GM04503 (cell line): ENCODE measurements at regions not wholly inside any gene's neighbourhood (a gene's known extent, or its start where the extent isn't known, plus 50 kb on each side); places are given as distances from the start of the nearest gene placed in this dataset.
"Not testable (repeated sequence)": the region's sequence is repeated elsewhere in the genome, so short reads cannot be mapped to it uniquely, and the experiment has no call there.

Experiments used
- DNase-seq: peaks from one replicate; pipeline ENCODE4 v3.0.0-alpha.2; 2012; ENCODE audit warnings: low read depth

GRCh38 chr9:65418966-65419365 is 134.0 kb upstream of the FOXD4L5 start:
- not testable (repeated sequence) for DNase-seq

DNA sequence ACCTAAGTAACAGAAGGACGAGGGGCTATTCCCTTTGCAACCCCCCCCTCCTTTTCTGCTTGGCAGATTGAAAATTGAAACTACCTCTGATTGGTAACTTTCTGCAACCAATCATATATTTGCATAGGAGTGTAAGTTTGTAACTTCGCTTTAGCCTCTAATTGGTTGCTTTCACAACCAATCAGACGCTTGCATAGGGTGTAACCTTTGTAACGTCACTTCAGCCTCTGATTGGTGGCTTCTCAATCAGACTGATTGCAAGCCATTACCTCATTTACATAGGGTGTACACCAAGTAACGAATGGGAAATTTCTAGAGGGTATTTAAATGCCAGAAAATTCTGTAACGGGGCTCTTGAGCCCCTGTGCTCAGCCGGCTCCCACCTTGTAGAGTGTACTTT is 131.9 kb upstream of the FOXD4L5 start:
- not testable (repeated sequence) for DNase-seq

DNA sequence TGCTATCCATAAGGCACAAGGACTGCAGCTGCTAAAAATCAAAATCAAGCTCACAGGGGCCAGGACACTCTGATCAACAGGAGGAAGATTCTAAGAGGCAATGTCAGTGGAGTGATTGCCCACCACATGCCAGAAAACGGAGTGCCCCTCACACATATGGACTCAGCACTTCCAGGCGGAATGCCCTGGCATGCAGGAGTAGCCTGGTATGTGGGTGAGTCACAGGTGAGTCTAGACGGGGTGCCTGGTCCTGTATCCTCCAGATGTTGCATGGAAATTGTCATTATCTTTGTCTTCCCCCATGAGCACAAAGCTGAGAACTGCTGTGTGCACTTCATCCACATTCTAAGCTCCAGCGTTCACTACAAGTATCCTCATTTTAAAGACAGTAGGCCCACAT is 129.2 kb upstream of the FOXD4L5 start:
- DNase-seq = not testable (repeated sequence)

GRCh38 chr9:65413371-65413770 is 128.4 kb upstream of the FOXD4L5 start:
- not testable (repeated sequence) for DNase-seq

GRCh38 chr9:65411901-65412300 is 126.9 kb upstream of the FOXD4L5 start:
- no peak for DNase-seq

DNA sequence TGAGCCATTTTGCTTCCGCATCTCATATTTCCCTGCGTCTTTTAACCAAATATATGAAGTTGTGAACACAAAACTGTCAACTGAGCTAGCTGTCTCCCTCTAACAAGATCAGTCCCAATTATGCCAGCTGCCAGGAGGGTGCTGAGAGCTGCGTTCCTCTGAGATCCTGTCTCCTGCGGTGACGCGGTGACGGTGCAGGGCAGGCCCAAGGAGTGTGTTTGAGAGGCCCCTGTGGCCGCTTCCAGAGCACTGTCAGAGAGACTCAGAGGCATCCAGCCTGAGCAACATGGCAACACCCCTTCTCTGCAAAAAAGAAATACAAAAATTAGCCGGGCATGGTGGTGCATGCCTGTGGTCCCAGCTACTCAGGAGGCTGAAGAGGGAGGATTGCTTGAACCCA is 126.3 kb upstream of the FOXD4L5 start:
- no peak for DNase-seq

GRCh38 chr9:65410926-65411325 is 125.9 kb upstream of the FOXD4L5 start:
- DNase-seq = no peak

GRCh38 chr9:65409471-65409980 is 124.5 kb upstream of the FOXD4L5 start:
- DNase-seq = no peak

DNA sequence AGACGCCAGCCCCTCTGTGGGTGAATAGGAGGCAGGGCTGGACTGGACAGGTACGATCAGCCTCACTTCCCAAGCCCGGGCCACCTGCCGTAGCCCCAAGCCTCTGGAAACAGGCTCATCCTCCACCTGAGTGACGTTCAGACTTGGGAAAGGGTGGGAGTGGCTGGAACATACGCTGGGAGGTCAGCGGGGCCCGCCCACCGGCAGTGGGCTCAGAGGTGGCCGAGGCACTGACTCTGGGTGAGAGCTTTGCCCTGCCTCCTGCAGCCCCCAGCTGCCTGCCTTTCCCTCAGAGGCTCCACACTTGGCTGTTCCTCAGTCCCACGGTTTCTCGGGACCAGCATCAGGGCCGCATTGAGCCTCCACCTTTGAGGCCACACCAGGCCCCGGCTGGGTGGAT is 123.8 kb upstream of the FOXD4L5 start:
- not testable (repeated sequence) for DNase-seq

DNA sequence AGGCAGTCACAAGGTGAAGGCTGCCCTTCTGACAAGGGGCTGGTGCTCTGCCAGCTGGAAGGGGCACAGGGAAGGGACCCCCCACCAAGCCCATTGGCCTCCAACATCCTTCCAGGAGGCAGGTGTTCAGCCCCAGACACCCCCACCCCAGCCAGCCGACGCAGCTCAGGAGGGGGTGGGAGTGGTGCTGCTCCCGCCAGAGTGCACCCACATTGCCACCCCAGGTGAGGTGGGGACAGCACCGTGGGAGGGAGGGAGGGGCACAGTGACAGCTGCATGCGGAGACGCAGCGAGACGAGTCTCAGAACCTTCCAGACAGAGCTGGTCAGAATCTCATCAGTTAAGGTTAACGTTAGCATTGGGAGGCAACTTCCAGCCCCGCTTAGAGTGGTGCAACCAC is 121.6 kb upstream of the FOXD4L5 start:
- DNase-seq = not testable (repeated sequence)

- DNase-seq = not testable (repeated sequence)
Measured at GRCh38 chr9:65405766-65406165, 120.8 kb upstream of the FOXD4L5 start.

DNA sequence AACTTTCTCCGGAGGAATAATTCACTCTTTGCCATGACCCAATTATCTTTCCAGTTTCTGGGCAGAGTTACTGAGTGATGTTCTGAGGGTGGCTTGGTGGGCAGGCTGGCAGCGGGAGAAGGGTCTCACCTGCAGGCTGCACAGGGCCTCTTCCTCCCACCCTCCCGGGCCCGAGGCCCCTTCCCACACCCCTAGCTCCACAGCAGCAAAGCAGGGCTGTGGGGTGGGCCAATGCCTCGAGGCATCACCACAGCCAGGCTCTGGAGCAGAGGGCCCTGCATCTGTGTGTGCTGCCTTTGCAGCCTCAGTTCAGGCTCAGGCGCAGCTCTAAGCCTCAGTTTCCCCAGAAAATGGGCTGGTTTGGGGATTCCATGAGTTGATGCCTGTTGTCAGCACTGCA is 120.2 kb upstream of the FOXD4L5 start:
- DNase-seq = no peak

GRCh38 chr9:65404232-65405006 is 119.4 kb upstream of the FOXD4L5 start:
- DNase-seq = no peak

DNA sequence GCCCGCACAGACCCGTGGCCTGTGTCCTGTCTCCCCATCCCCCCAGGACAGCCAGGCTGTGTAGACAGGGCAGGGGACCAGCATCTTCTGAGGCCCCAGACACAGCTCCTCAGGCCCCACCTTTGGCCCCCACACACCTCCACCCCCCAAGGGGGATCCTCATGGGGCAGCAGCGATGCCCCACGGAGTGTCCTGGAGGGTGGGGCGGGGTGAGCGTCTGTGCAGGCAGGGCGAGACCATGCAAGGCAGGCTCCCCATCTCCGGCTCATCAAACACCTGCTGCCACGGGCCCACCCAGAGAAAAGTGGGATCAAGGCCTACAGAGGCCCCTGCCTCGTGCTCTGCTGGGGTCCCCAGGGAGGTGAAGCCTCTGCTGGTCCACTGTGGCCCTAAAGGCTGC is 118.7 kb upstream of the FOXD4L5 start:
- no peak for DNase-seq

- not testable (repeated sequence) for DNase-seq
Measured at GRCh38 chr9:65403072-65403471, 118.1 kb upstream of the FOXD4L5 start.

- not testable (repeated sequence) for DNase-seq
Measured at GRCh38 chr9:65402206-65402870, 117.3 kb upstream of the FOXD4L5 start.

GRCh38 chr9:65401456-65402045 is 116.5 kb upstream of the FOXD4L5 start:
- DNase-seq = not testable (repeated sequence)

GRCh38 chr9:65400886-65401285 is 115.9 kb upstream of the FOXD4L5 start:
- DNase-seq = no peak

- not testable (repeated sequence) for DNase-seq
Measured at GRCh38 chr9:65397763-65398719, 113.0 kb upstream of the FOXD4L5 start.

- not testable (repeated sequence) for DNase-seq
Measured at GRCh38 chr9:65397226-65397625, 112.2 kb upstream of the FOXD4L5 start.

DNA sequence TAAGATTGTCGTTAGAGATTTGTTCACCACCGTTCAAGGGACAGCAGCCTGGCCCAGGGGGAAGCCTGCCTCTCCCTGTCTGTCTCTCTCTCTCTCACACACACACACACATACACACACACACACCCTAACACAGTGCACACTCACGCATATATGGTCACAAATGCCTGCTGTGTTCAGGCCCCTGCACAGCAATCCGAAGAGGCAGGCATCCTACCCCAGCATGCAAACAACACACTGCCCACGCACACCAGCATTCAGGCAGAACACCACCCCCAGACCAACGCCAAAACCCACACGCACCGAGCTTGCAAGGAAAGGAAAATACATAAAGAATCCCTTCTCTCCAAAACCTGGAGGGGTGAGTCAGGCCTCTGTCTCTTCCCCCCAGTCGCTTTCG is 111.6 kb upstream of the FOXD4L5 start:
- DNase-seq = not testable (repeated sequence)

GRCh38 chr9:65395789-65396188 is 110.8 kb upstream of the FOXD4L5 start:
- DNase-seq = not testable (repeated sequence)
